Fibroblast of upper back skin (primary cell): ENCODE measurements at regions not wholly inside any gene's neighbourhood (a gene's known extent, or its start where the extent isn't known, plus 50 kb on each side); places are given as distances from the start of the nearest gene placed in this dataset.

ENCODE experiments used
- DNase-seq: peaks from one replicate; pipeline ENCODE4 v3.0.0-alpha.2; 2013

- DNase-seq, result no peak
Measured at GRCh38 chr5:107263387-107264018, 407.2 kb downstream of the EFNA5 start.

GRCh38 chr5:107257885-107258520, 412.7 kb downstream of the EFNA5 start:
- no peak for DNase-seq

GRCh38 chr5:107254902-107255234, 415.9 kb downstream of the EFNA5 start:
- no peak for DNase-seq

GRCh38 chr5:107254214-107254901, 416.4 kb downstream of the EFNA5 start:
- DNase-seq, result no peak

- DNase-seq, result no peak
Measured at GRCh38 chr5:107253246-107253645, 417.5 kb downstream of the EFNA5 start.

- no peak for DNase-seq
Measured at GRCh38 chr5:107251151-107251550, 419.6 kb downstream of the EFNA5 start.

- DNase-seq, result peak; percentile 38
Measured at GRCh38 chr5:107248066-107248695, 422.6 kb downstream of the EFNA5 start.

- DNase-seq, result peak; percentile 25
Measured at GRCh38 chr5:107247427-107247826, 423.3 kb downstream of the EFNA5 start.

- no peak for DNase-seq
Measured at GRCh38 chr5:107243220-107243579, 427.5 kb downstream of the EFNA5 start.

- no peak for DNase-seq
Measured at GRCh38 chr5:107242411-107243219, 428.1 kb downstream of the EFNA5 start.

- no peak for DNase-seq
Measured at GRCh38 chr5:107241841-107242240, 428.9 kb downstream of the EFNA5 start.

- DNase-seq, result no peak
Measured at GRCh38 chr5:107235167-107235566, 435.6 kb downstream of the EFNA5 start.

- no peak for DNase-seq
Measured at GRCh38 chr5:107232788-107233187, 437.9 kb downstream of the EFNA5 start.

- DNase-seq, result no peak
Measured at GRCh38 chr5:107232293-107232692, 438.4 kb downstream of the EFNA5 start.

GRCh38 chr5:107231191-107231590, 439.5 kb downstream of the EFNA5 start:
- no peak for DNase-seq

- no peak for DNase-seq
Measured at GRCh38 chr5:107230367-107230766, 440.4 kb downstream of the EFNA5 start.

GRCh38 chr5:107228226-107228625, 442.5 kb downstream of the EFNA5 start:
- no peak for DNase-seq

GRCh38 chr5:107224272-107224671, 446.5 kb downstream of the EFNA5 start:
- no peak for DNase-seq

GRCh38 chr5:107223066-107223465, 447.7 kb downstream of the EFNA5 start:
- DNase-seq, result no peak

GRCh38 chr5:107219993-107220392, 450.7 kb downstream of the EFNA5 start:
- no peak for DNase-seq

GRCh38 chr5:107218457-107219193, 452.1 kb downstream of the EFNA5 start:
- DNase-seq, result peak; percentile 58

- DNase-seq, result no peak
Measured at GRCh38 chr5:107217721-107218130, 453.0 kb downstream of the EFNA5 start.
